Loucy (cell line): ENCODE measurements at regions not wholly inside any gene's neighbourhood (a gene's known extent, or its start where the extent isn't known, plus 50 kb on each side); places are given as distances from the start of the nearest gene placed in this dataset.

Source experiments
- H2AFZ ChIP-seq: fragments of 200-600 bp; sonication (generic); 2 replicates; pipeline ENCODE4 v1.6.0; 2016; ENCODE audit warnings: antibody characterized with exemption, mild to moderate bottlenecking, low read length, moderate library complexity
- H3F3A ChIP-seq: fragments of 200-600 bp; 2 replicates; pipeline ENCODE4 v1.6.0; 2016; ENCODE audit warnings: antibody characterized with exemption, low read depth, mild to moderate bottlenecking
- H3K27me3 ChIP-seq: fragments of 200-600 bp; sonication (generic); 2 replicates; pipeline ENCODE4 v1.6.1; 2014; ENCODE audit warnings: low read length, mild to moderate bottlenecking; ENCODE audit not compliant: insufficient read depth, poor library complexity, severe bottlenecking
- H3K36me3 ChIP-seq: fragments of 200-600 bp; sonication (generic); 2 replicates; pipeline ENCODE4 v1.6.1; 2016; ENCODE audit warnings: low read length; ENCODE audit not compliant: insufficient read depth
- H3K4me1 ChIP-seq: fragments of 200-600 bp; sonication (generic); 2 replicates; pipeline ENCODE4 v1.5.1; 2014; ENCODE audit warnings: low read length, mild to moderate bottlenecking; ENCODE audit not compliant: insufficient read depth, poor library complexity, severe bottlenecking
- H3K4me2 ChIP-seq: fragments of 200-600 bp; sonication (generic); 2 replicates; pipeline ENCODE4 v1.6.0; 2014; ENCODE audit warnings: antibody characterized with exemption, low read length, low read depth, mild to moderate bottlenecking; ENCODE audit not compliant: poor library complexity, severe bottlenecking
- H3K4me3 ChIP-seq: fragments of 200-600 bp; sonication (generic); 2 replicates; pipeline ENCODE4 v1.5.1; 2014; ENCODE audit warnings: low read length, mild to moderate bottlenecking, mixed read lengths; ENCODE audit not compliant: poor library complexity, severe bottlenecking
- H3K79me2 ChIP-seq: fragments of 200-600 bp; sonication (generic); 2 replicates; pipeline ENCODE4 v1.6.1; 2014; ENCODE audit warnings: low read length; ENCODE audit not compliant: insufficient read depth
- H3K9ac ChIP-seq: fragments of 200-600 bp; sonication (generic); 2 replicates; pipeline ENCODE4 v1.6.0; 2014; ENCODE audit warnings: mild to moderate bottlenecking, low read depth, low read length, moderate library complexity; ENCODE audit not compliant: poor library complexity, severe bottlenecking
- H3K9me2 ChIP-seq: fragments of 200-600 bp; sonication (generic); replicated peaks from 2 replicates; pipeline ENCODE4 v1.6.1; 2016; ENCODE audit warnings: low read depth, low read length, mixed read lengths
- H3K9me3 ChIP-seq: fragments of 200-600 bp; sonication (generic); 2 replicates; pipeline ENCODE4 v1.6.1; 2014; ENCODE audit warnings: mild to moderate bottlenecking, antibody characterized with exemption, low read length, low read depth; ENCODE audit not compliant: insufficient read depth
- H4K20me1 ChIP-seq: fragments of 200-600 bp; sonication (generic); 2 replicates; pipeline ENCODE4 v1.6.0; 2014; ENCODE audit warnings: antibody characterized with exemption, low read length, mild to moderate bottlenecking; ENCODE audit not compliant: insufficient read depth, poor library complexity, severe bottlenecking
- CTCF ChIP-seq: fragments of 200-600 bp; sonication (generic); conservative IDR thresholded peaks from 2 replicates; pipeline ENCODE4 v1.5.1; 2014; ENCODE audit warnings: mild to moderate bottlenecking, antibody characterized with exemption, low read length
- EZH2phosphoT487 ChIP-seq: fragments of 200-600 bp; IDR thresholded peaks from 2 replicates; pipeline ENCODE4 v1.6.1; 2018; ENCODE audit warnings: antibody characterized with exemption, mild to moderate bottlenecking, moderate library complexity, borderline replicate concordance

DNA sequence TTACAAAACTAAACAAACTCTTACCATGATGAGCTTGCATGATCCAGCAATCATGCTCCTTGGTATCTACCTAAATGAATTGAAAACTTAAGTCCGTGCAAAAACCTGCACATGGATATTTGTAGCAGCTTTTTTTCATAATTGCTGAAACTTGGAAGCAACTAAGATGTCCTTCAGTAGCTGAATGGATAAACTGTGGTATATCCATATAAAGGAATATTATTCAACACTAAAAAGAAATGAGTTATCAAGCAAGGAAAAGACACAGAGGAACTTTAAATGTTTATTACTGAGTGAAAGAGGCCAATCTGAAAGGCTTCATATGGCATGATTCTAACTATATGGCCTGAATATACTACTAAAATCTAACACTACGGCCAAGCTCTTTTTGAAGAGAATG is 139.1 kb upstream of the ZNF608 start:
- Histone ChIP-seq H3K9ac (no peak overlapping the region), H3K9me2 (no peaks in the 10 kb centered on the region), H3K36me3 (no peaks in the 10 kb centered on the region), H3K4me2 (no peak overlapping the region), H3K4me3 (no peak overlapping the region), H3F3A (no peaks in the 10 kb centered on the region), H2AFZ (no peak overlapping the region), H3K9me3 (no peaks in the 10 kb centered on the region), H3K4me1 (peaks cover 5% of the 10 kb centered on the region), H3K27me3 (no peaks in the 10 kb centered on the region), H4K20me1 (no peaks in the 10 kb centered on the region), H3K79me2 (no peaks in the 10 kb centered on the region)
- TF ChIP-seq CTCF = no peak
- no peak for TF ChIP-seq EZH2phosphoT487

- Histone ChIP-seq H3K9me3 (no peaks in the 10 kb centered on the region), H2AFZ (no peak overlapping the region)
- TF ChIP-seq CTCF = no peak
- no peak for TF ChIP-seq EZH2phosphoT487
These were observed 140.8 kb upstream of the ZNF608 start for GRCh38 chr5:124887223-124887622.

GRCh38 chr5:124888050-124888506 is 141.6 kb upstream of the ZNF608 start:
- H3K4me2 ChIP-seq = no peak overlapping the region
- no peak overlapping the region for H3K4me3 ChIP-seq
- no peaks in the 10 kb centered on the region for H4K20me1 ChIP-seq
- H3F3A ChIP-seq = no peaks in the 10 kb centered on the region
- TF ChIP-seq EZH2phosphoT487 (no peak), CTCF (peak; percentile 26)
- no peak overlapping the region for H2AFZ ChIP-seq
- H3K79me2 ChIP-seq = no peaks in the 10 kb centered on the region
- no peaks in the 10 kb centered on the region for H3K9me3 ChIP-seq
- H3K27me3 ChIP-seq = no peaks in the 10 kb centered on the region
- H3K36me3 ChIP-seq = no peaks in the 10 kb centered on the region
- H3K9ac ChIP-seq = no peak overlapping the region
- H3K9me2 ChIP-seq = no peaks in the 10 kb centered on the region
- peaks cover 5% of the 10 kb centered on the region for H3K4me1 ChIP-seq

More at GRCh38 chr5:124887223-124887622, 140.8 kb upstream of the ZNF608 start:
- H3K9me2 ChIP-seq = no peaks in the 10 kb centered on the region
- H3K9ac ChIP-seq = no peak overlapping the region
- H3K4me1 ChIP-seq = peaks cover 5% of the 10 kb centered on the region
- no peaks in the 10 kb centered on the region for H3K36me3 ChIP-seq
- no peak overlapping the region for H3K4me2 ChIP-seq
- no peaks in the 10 kb centered on the region for H3K27me3 ChIP-seq
- no peaks in the 10 kb centered on the region for H3K79me2 ChIP-seq
- H3F3A ChIP-seq = no peaks in the 10 kb centered on the region
- no peaks in the 10 kb centered on the region for H4K20me1 ChIP-seq
- no peak overlapping the region for H3K4me3 ChIP-seq
